Skeletal muscle tissue (tissue), 3 donors: ENCODE measurements at regions not wholly inside any gene's neighbourhood (a gene's known extent, or its start where the extent isn't known, plus 50 kb on each side); places are given as distances from the start of the nearest gene placed in this dataset.
A peak's percentile ranks its signal among the peaks of the same experiment; 100 is the strongest.

Experiments
- H3K27ac ChIP-seq: one replicate; pipeline ENCODE4 v1.7.0; 2013; ENCODE audit warnings: mild to moderate bottlenecking, low read depth, low read length, inconsistent platforms
- H3K27me3 ChIP-seq, 3 donors: one replicate each; pipeline ENCODE4 v1.7.0; 2013; ENCODE audit warnings: low read length in 3 of 3; ENCODE audit not compliant: control insufficient read depth in 3 of 3, insufficient read depth in 3 of 3
- H3K36me3 ChIP-seq, 3 donors: one replicate each; pipeline ENCODE4 v1.7.0; 2013; ENCODE audit warnings: low read length in 3 of 3; ENCODE audit not compliant: control insufficient read depth in 3 of 3, insufficient read depth in 3 of 3
- H3K4me1 ChIP-seq, 3 donors: one replicate each; pipeline ENCODE4 v1.7.0; 2013; ENCODE audit warnings: low read length in 3 of 3, mild to moderate bottlenecking in 3 of 3; ENCODE audit not compliant: control insufficient read depth in 3 of 3, insufficient read depth in 3 of 3
- H3K4me3 ChIP-seq, 3 donors: one replicate each; pipeline ENCODE4 v1.7.0; 2013; ENCODE audit warnings: low read length in 3 of 3
- H3K9ac ChIP-seq, 3 donors: one replicate each; pipeline ENCODE4 v1.7.0; 2013; ENCODE audit warnings: low read length in 3 of 3, mild to moderate bottlenecking in 3 of 3, moderate library complexity in 2 of 3, low read depth in 1 of 3
- H3K9me3 ChIP-seq, 3 donors: one replicate each; pipeline ENCODE4 v1.7.0; 2013; ENCODE audit warnings: low read length in 3 of 3; ENCODE audit not compliant: control insufficient read depth in 3 of 3
- donor health status: Osteomylitis.

GRCh38 chr4:189084671-189085070 is 856.0 kb upstream of the FRG1 start:
- H3K4me1 ChIP-seq: no peaks in the 10 kb centered on the region
- no peak overlapping the region for H3K4me3 ChIP-seq
- no peak overlapping the region for H3K27ac ChIP-seq
- no peaks in the 10 kb centered on the region for H3K27me3 ChIP-seq
- no peaks in the 10 kb centered on the region for H3K36me3 ChIP-seq
- H3K9me3 ChIP-seq: no peaks in the 10 kb centered on the region
- no peak overlapping the region for H3K9ac ChIP-seq

GRCh38 chr4:189087971-189088370 is 852.7 kb upstream of the FRG1 start:
- no peaks in the 10 kb centered on the region for H3K27me3 ChIP-seq
- H3K4me1 ChIP-seq: no peaks in the 10 kb centered on the region
- no peaks in the 10 kb centered on the region for H3K36me3 ChIP-seq
- no peak overlapping the region for H3K4me3 ChIP-seq
- no peaks in the 10 kb centered on the region for H3K9me3 ChIP-seq
- H3K9ac ChIP-seq: no peak overlapping the region
- no peak overlapping the region for H3K27ac ChIP-seq

- no peaks in the 10 kb centered on the region for H3K9me3 ChIP-seq
- H3K36me3 ChIP-seq: no peaks in the 10 kb centered on the region
- H3K9ac ChIP-seq: no peak overlapping the region
- no peaks in the 10 kb centered on the region for H3K27me3 ChIP-seq
- no peak overlapping the region for H3K27ac ChIP-seq
- no peak overlapping the region for H3K4me3 ChIP-seq
- H3K4me1 ChIP-seq: no peaks in the 10 kb centered on the region
Observed at GRCh38 chr4:189088780-189089179, 851.9 kb upstream of the FRG1 start.

- Histone ChIP-seq H3K27me3 (no peaks in the 10 kb centered on the region), H3K4me1 (no peaks in the 10 kb centered on the region), H3K27ac (no peak overlapping the region), H3K9me3 (no peaks in the 10 kb centered on the region), H3K36me3 (no peaks in the 10 kb centered on the region), H3K4me3 (no peak overlapping the region), H3K9ac (no peak overlapping the region)
Observed at GRCh38 chr4:189090174-189090814, 850.4 kb upstream of the FRG1 start.

- no peak overlapping the region for H3K27ac ChIP-seq
- H3K4me1 ChIP-seq: no peaks in the 10 kb centered on the region
- H3K9ac ChIP-seq: no peak overlapping the region
- H3K4me3 ChIP-seq: peak overlapping the region in 1 of 3 donors; percentile 19
- H3K36me3 ChIP-seq: no peaks in the 10 kb centered on the region
- peaks cover 0 to 2% (median 0%) of the 10 kb centered on the region in 3 donors for H3K9me3 ChIP-seq
- no peaks in the 10 kb centered on the region for H3K27me3 ChIP-seq
Observed at GRCh38 chr4:189092581-189092980, 848.1 kb upstream of the FRG1 start.

- Histone ChIP-seq H3K4me3 (no peak overlapping the region), H3K36me3 (no peaks in the 10 kb centered on the region), H3K9me3 (peaks cover 0 to 2% (median 0%) of the 10 kb centered on the region in 3 donors), H3K27ac (no peak overlapping the region), H3K27me3 (no peaks in the 10 kb centered on the region), H3K9ac (no peak overlapping the region), H3K4me1 (no peaks in the 10 kb centered on the region)
Observed at GRCh38 chr4:189096108-189096507, 844.6 kb upstream of the FRG1 start.

GRCh38 chr4:189096717-189097116 is 844.0 kb upstream of the FRG1 start:
- Histone ChIP-seq H3K36me3 (no peaks in the 10 kb centered on the region), H3K9ac (no peak overlapping the region), H3K4me3 (no peak overlapping the region), H3K27ac (no peak overlapping the region), H3K27me3 (no peaks in the 10 kb centered on the region), H3K9me3 (peaks cover 0 to 2% (median 0%) of the 10 kb centered on the region in 3 donors), H3K4me1 (no peaks in the 10 kb centered on the region)

GRCh38 chr4:189098932-189099696 is 841.6 kb upstream of the FRG1 start:
- Histone ChIP-seq H3K27me3 (no peaks in the 10 kb centered on the region), H3K9me3 (peaks cover 0 to 2% (median 0%) of the 10 kb centered on the region in 3 donors), H3K27ac (no peak overlapping the region), H3K36me3 (no peaks in the 10 kb centered on the region), H3K4me1 (no peaks in the 10 kb centered on the region), H3K4me3 (no peak overlapping the region), H3K9ac (no peak overlapping the region)

- no peak overlapping the region for H3K4me3 ChIP-seq
- H3K36me3 ChIP-seq: no peaks in the 10 kb centered on the region
- H3K27ac ChIP-seq: no peak overlapping the region
- no peaks in the 10 kb centered on the region for H3K4me1 ChIP-seq
- H3K9ac ChIP-seq: no peak overlapping the region
- H3K27me3 ChIP-seq: peaks cover 0 to 8% (median 0%) of the 10 kb centered on the region in 3 donors
- no peaks in the 10 kb centered on the region for H3K9me3 ChIP-seq
Observed at GRCh38 chr4:189113389-189113888, 827.2 kb upstream of the FRG1 start.

- Histone ChIP-seq H3K4me3 (no peak overlapping the region), H3K4me1 (no peaks in the 10 kb centered on the region), H3K36me3 (no peaks in the 10 kb centered on the region), H3K27me3 (peaks cover 0 to 8% (median 0%) of the 10 kb centered on the region in 3 donors), H3K9me3 (no peaks in the 10 kb centered on the region), H3K9ac (no peak overlapping the region), H3K27ac (no peak overlapping the region)
Observed at GRCh38 chr4:189117426-189117825, 823.2 kb upstream of the FRG1 start.
